Activated CD8-positive, alpha-beta memory T cell treated with anti-CD3 and anti-CD28 coated beads, Interleukin-2, amount 10 ng/mL, durations not matched to agents 7 days and 5 days (primary cell): ENCODE measurements at regions not wholly inside any gene's neighbourhood (a gene's known extent, or its start where the extent isn't known, plus 50 kb on each side); places are given as distances from the start of the nearest gene placed in this dataset.

Experiments
- ATAC-seq: fragments of 150-1000 bp; cut with Tn5 transposase; one replicate; pipeline ENCODE4 v1.10.0; 2021; ENCODE audit warnings: moderate library complexity
- CTCF ChIA-PET: fragments of 350-600 bp; sonication (Branson Sonifier 250); formaldehyde crosslinking; loops from one replicate; lab custom pipeline; 2021; ENCODE audit warnings: antibody characterized with exemption; lab: Charles Lee
- DNase-seq: peaks from one replicate; pipeline ENCODE4 v3.0.0-alpha.2; 2020
- H3K27ac Mint-ChIP-seq: one replicate; pipeline ENCODE4 v1.8.0; 2021; ENCODE audit warnings: mild to moderate bottlenecking, mixed read lengths
- H3K27me3 Mint-ChIP-seq: one replicate; pipeline ENCODE4 v1.8.0; 2021; ENCODE audit warnings: mixed read lengths
- H3K36me3 Mint-ChIP-seq: one replicate; pipeline ENCODE4 v1.8.0; 2021; ENCODE audit warnings: mild to moderate bottlenecking, mixed read lengths
- H3K4me1 Mint-ChIP-seq: one replicate; pipeline ENCODE4 v1.8.0; 2021; ENCODE audit warnings: mixed read lengths
- H3K4me3 Mint-ChIP-seq: one replicate; pipeline ENCODE4 v1.8.0; 2021; ENCODE audit warnings: mild to moderate bottlenecking, moderate library complexity, mixed read lengths
- H3K9me3 Mint-ChIP-seq: one replicate; pipeline ENCODE4 v1.8.0; 2022; ENCODE audit warnings: low read depth, mixed read lengths

GRCh38 chr4:42328978-42329377, 68.3 kb upstream of the SHISA3 start:
- no peak for DNase-seq
- no peak overlapping the region for H3K4me3 Mint-ChIP-seq
- H3K4me1 Mint-ChIP-seq = no peaks in the 10 kb centered on the region
- ATAC-seq = no peak
- H3K27ac Mint-ChIP-seq = no peak overlapping the region
- no peaks in the 10 kb centered on the region for H3K36me3 Mint-ChIP-seq
- CTCF ChIA-PET = interaction anchor here (1.5 kb wide), 1 partner anchor 9 kb away, joined by 3 read pairs; no protein-coding TSS in a partner anchor
- no peaks in the 10 kb centered on the region for H3K9me3 Mint-ChIP-seq
- peaks cover 9% of the 10 kb centered on the region for H3K27me3 Mint-ChIP-seq

GRCh38 chr4:42329421-42329820, 67.9 kb upstream of the SHISA3 start:
- no peaks in the 10 kb centered on the region for H3K9me3 Mint-ChIP-seq
- H3K27ac Mint-ChIP-seq = no peak overlapping the region
- no peak for DNase-seq
- CTCF ChIA-PET = interaction anchor here (1.5 kb wide), 1 partner anchor 9 kb away, joined by 3 read pairs; no protein-coding TSS in a partner anchor
- no peak for ATAC-seq
- H3K36me3 Mint-ChIP-seq = no peaks in the 10 kb centered on the region
- H3K27me3 Mint-ChIP-seq = peaks cover 9% of the 10 kb centered on the region
- H3K4me3 Mint-ChIP-seq = no peak overlapping the region
- no peaks in the 10 kb centered on the region for H3K4me1 Mint-ChIP-seq

- Mint-ChIP-seq H3K4me3 (no peak overlapping the region), H3K27me3 (peaks cover 9% of the 10 kb centered on the region), H3K36me3 (no peaks in the 10 kb centered on the region), H3K4me1 (no peaks in the 10 kb centered on the region), H3K27ac (no peak overlapping the region), H3K9me3 (no peaks in the 10 kb centered on the region)
- ATAC-seq = no peak
- DNase-seq = no peak
- CTCF ChIA-PET = interaction anchor here (1.5 kb wide), 1 partner anchor 8 kb away, joined by 3 read pairs; no protein-coding TSS in a partner anchor
These were observed 67.2 kb upstream of the SHISA3 start for GRCh38 chr4:42330002-42330592.

- CTCF ChIA-PET = no interaction called here
- no peak overlapping the region for H3K4me3 Mint-ChIP-seq
- no peak overlapping the region for H3K27ac Mint-ChIP-seq
- H3K27me3 Mint-ChIP-seq = peaks cover 9% of the 10 kb centered on the region
- no peaks in the 10 kb centered on the region for H3K4me1 Mint-ChIP-seq
- ATAC-seq (no peak), DNase-seq (no peak)
- H3K9me3 Mint-ChIP-seq = no peaks in the 10 kb centered on the region
- H3K36me3 Mint-ChIP-seq = no peaks in the 10 kb centered on the region
These were observed 66.2 kb upstream of the SHISA3 start for GRCh38 chr4:42331040-42331439.

- Mint-ChIP-seq H3K27ac (no peak overlapping the region), H3K9me3 (no peaks in the 10 kb centered on the region), H3K36me3 (no peaks in the 10 kb centered on the region), H3K4me1 (no peaks in the 10 kb centered on the region), H3K4me3 (no peak overlapping the region), H3K27me3 (peaks cover 9% of the 10 kb centered on the region)
- CTCF ChIA-PET = no interaction called here
- DNase-seq = no peak
- ATAC-seq = no peak
These were observed 65.3 kb upstream of the SHISA3 start for GRCh38 chr4:42331914-42332368.

GRCh38 chr4:42339935-42340406, 57.3 kb upstream of the SHISA3 start:
- no peak for DNase-seq
- H3K4me1 Mint-ChIP-seq = no peaks in the 10 kb centered on the region
- CTCF ChIA-PET = no interaction called here

GRCh38 chr4:42341518-42342026, 55.7 kb upstream of the SHISA3 start:
- H3K27ac Mint-ChIP-seq = no peak overlapping the region
- CTCF ChIA-PET = interaction anchor here (0.6 kb wide), 1 partner anchor 300 kb away, joined by 3 read pairs; no protein-coding TSS in a partner anchor
- H3K4me1 Mint-ChIP-seq = no peaks in the 10 kb centered on the region
- no peaks in the 10 kb centered on the region for H3K9me3 Mint-ChIP-seq
- H3K36me3 Mint-ChIP-seq = no peaks in the 10 kb centered on the region
- ATAC-seq (no peak), DNase-seq (no peak)
- no peak overlapping the region for H3K4me3 Mint-ChIP-seq
- H3K27me3 Mint-ChIP-seq = peaks cover 25% of the 10 kb centered on the region

More at GRCh38 chr4:42339935-42340406, 57.3 kb upstream of the SHISA3 start:
- H3K27me3 Mint-ChIP-seq = peaks cover 25% of the 10 kb centered on the region
- no peaks in the 10 kb centered on the region for H3K36me3 Mint-ChIP-seq
- no peak overlapping the region for H3K4me3 Mint-ChIP-seq
- no peak overlapping the region for H3K27ac Mint-ChIP-seq
- H3K9me3 Mint-ChIP-seq = no peaks in the 10 kb centered on the region
- ATAC-seq = no peak

- Mint-ChIP-seq H3K27ac (no peak overlapping the region), H3K4me1 (no peaks in the 10 kb centered on the region), H3K36me3 (no peaks in the 10 kb centered on the region), H3K27me3 (peaks cover 25% of the 10 kb centered on the region), H3K4me3 (no peak overlapping the region), H3K9me3 (no peaks in the 10 kb centered on the region)
- DNase-seq (no peak), ATAC-seq (no peak)
- CTCF ChIA-PET = no interaction called here
These were observed 54.8 kb upstream of the SHISA3 start for GRCh38 chr4:42342459-42342858.

- Mint-ChIP-seq H3K36me3 (no peaks in the 10 kb centered on the region), H3K4me3 (no peak overlapping the region), H3K27ac (no peak overlapping the region), H3K27me3 (peaks cover 21% of the 10 kb centered on the region), H3K9me3 (no peaks in the 10 kb centered on the region), H3K4me1 (no peaks in the 10 kb centered on the region)
- no peak for DNase-seq
- CTCF ChIA-PET = no interaction called here
- ATAC-seq = no peak
These were observed 53.0 kb upstream of the SHISA3 start for GRCh38 chr4:42344309-42344708.

- CTCF ChIA-PET = interaction anchor here (1.7 kb wide), 1 partner anchor 27 kb away, joined by 4 read pairs; no protein-coding TSS in a partner anchor
- no peak overlapping the region for H3K27ac Mint-ChIP-seq
These were observed 52.5 kb upstream of the SHISA3 start for GRCh38 chr4:42344749-42345148.

GRCh38 chr4:42345962-42346544, 51.2 kb upstream of the SHISA3 start:
- Mint-ChIP-seq H3K27me3 (peaks cover 13% of the 10 kb centered on the region), H3K4me1 (no peaks in the 10 kb centered on the region), H3K27ac (no peak overlapping the region), H3K36me3 (no peaks in the 10 kb centered on the region), H3K9me3 (no peaks in the 10 kb centered on the region), H3K4me3 (no peak overlapping the region)
- DNase-seq = no peak
- CTCF ChIA-PET = interaction anchor here (1.7 kb wide), 1 partner anchor 26 kb away, joined by 4 read pairs; no protein-coding TSS in a partner anchor
- no peak for ATAC-seq

More at GRCh38 chr4:42344749-42345148, 52.5 kb upstream of the SHISA3 start:
- DNase-seq (no peak), ATAC-seq (no peak)
- Mint-ChIP-seq H3K4me1 (no peaks in the 10 kb centered on the region), H3K9me3 (no peaks in the 10 kb centered on the region), H3K36me3 (no peaks in the 10 kb centered on the region), H3K4me3 (no peak overlapping the region), H3K27me3 (peaks cover 17% of the 10 kb centered on the region)

- ATAC-seq (peak; percentile 16), DNase-seq (no peak)
- H3K27ac Mint-ChIP-seq = no peak overlapping the region
- H3K27me3 Mint-ChIP-seq = peaks cover 16% of the 10 kb centered on the region
- CTCF ChIA-PET = no interaction called here
- H3K9me3 Mint-ChIP-seq = no peaks in the 10 kb centered on the region
- H3K4me3 Mint-ChIP-seq = no peak overlapping the region
- no peaks in the 10 kb centered on the region for H3K4me1 Mint-ChIP-seq
- H3K36me3 Mint-ChIP-seq = no peaks in the 10 kb centered on the region
These were observed 50.2 kb upstream of the SHISA3 start for GRCh38 chr4:42347076-42347475.
